WTC11 (cell line): ENCODE measurements at regions not wholly inside any gene's neighbourhood (a gene's known extent, or its start where the extent isn't known, plus 50 kb on each side); places are given as distances from the start of the nearest gene placed in this dataset.

Source experiments
- ATAC-seq: fragments of 200-7000 bp; cut with Tn5 transposase; 2 replicates; pipeline ENCODE4 v1.10.0; 2021; ENCODE audit warnings: mild to moderate bottlenecking, moderate library complexity
- CTCF ChIA-PET: fragments of 300-600 bp; sonication (Branson Sonifier 250); formaldehyde crosslinking; loops from one replicate; lab custom pipeline; 2021; ENCODE audit warnings: antibody characterized with exemption; lab: Charles Lee
- POLR2A ChIA-PET: fragments of 350-600 bp; sonication (Branson Sonifier 250); formaldehyde crosslinking; loops from one replicate; lab custom pipeline; 2021; ENCODE audit warnings: antibody characterized with exemption; lab: Charles Lee
- DNase-seq: peaks from one replicate; pipeline ENCODE4 v3.0.0; 2021; ENCODE audit warnings: low spot score
- H3K27ac Mint-ChIP-seq: 2 replicates; pipeline ENCODE4 v1.8.0; 2021; ENCODE audit warnings: mixed read lengths
- H3K27me3 Mint-ChIP-seq: 2 replicates; pipeline ENCODE4 v1.8.0; 2021; ENCODE audit warnings: low read depth, mild to moderate bottlenecking, moderate library complexity, mixed read lengths
- H3K36me3 Mint-ChIP-seq: 2 replicates; pipeline ENCODE4 v1.8.0; 2021; ENCODE audit warnings: mixed read lengths
- H3K4me1 Mint-ChIP-seq: 2 replicates; pipeline ENCODE4 v1.8.0; 2022; ENCODE audit warnings: mixed read lengths
- H3K4me3 Mint-ChIP-seq: 2 replicates; pipeline ENCODE4 v1.8.0; 2021; ENCODE audit warnings: mild to moderate bottlenecking, moderate library complexity, mixed read lengths
- H3K9me3 Mint-ChIP-seq: 2 replicates; pipeline ENCODE4 v1.8.0; 2021; ENCODE audit warnings: mixed read lengths
- ARID4B ChIP-seq: sonication (generic); formaldehyde crosslinking; IDR thresholded peaks from 2 replicates; pipeline ENCODE4 v1.8.0; 2023; ENCODE audit warnings: missing genetic modification reagents, mild to moderate bottlenecking, borderline replicate concordance
- ATF1 ChIP-seq: sonication (generic); formaldehyde crosslinking; IDR thresholded peaks from 2 replicates; pipeline ENCODE4 v1.8.1; 2023; ENCODE audit warnings: mild to moderate bottlenecking, moderate library complexity, missing genetic modification reagents
- ATF3 ChIP-seq: sonication (generic); formaldehyde crosslinking; conservative IDR thresholded peaks from 2 replicates; pipeline ENCODE4 v1.8.1; 2022; ENCODE audit warnings: mild to moderate bottlenecking, missing genetic modification reagents
- CREB1 ChIP-seq: sonication (generic); formaldehyde crosslinking; IDR thresholded peaks from 2 replicates; pipeline ENCODE4 v1.8.0; 2023; ENCODE audit warnings: mild to moderate bottlenecking, missing genetic modification reagents
- CREM ChIP-seq: sonication (generic); formaldehyde crosslinking; IDR thresholded peaks from 2 replicates; pipeline ENCODE4 v1.8.1; 2022; ENCODE audit warnings: mild to moderate bottlenecking, missing genetic modification reagents, moderate library complexity
- E2F1 ChIP-seq: sonication (generic); formaldehyde crosslinking; IDR thresholded peaks from 2 replicates; pipeline ENCODE4 v1.8.0; 2022; ENCODE audit warnings: mild to moderate bottlenecking, missing genetic modification reagents
- MAX ChIP-seq: sonication (generic); formaldehyde crosslinking; IDR thresholded peaks from 2 replicates; pipeline ENCODE4 v1.8.0; 2022; ENCODE audit warnings: mild to moderate bottlenecking, missing genetic modification reagents
- MYBL2 ChIP-seq: sonication (generic); formaldehyde crosslinking; IDR thresholded peaks from 2 replicates; pipeline ENCODE4 v1.8.1; 2023; ENCODE audit warnings: mild to moderate bottlenecking, moderate library complexity, missing genetic modification reagents
- NR1H2 ChIP-seq: sonication (generic); formaldehyde crosslinking; IDR thresholded peaks from 2 replicates; pipeline ENCODE4 v1.9.0; 2021; ENCODE audit warnings: mild to moderate bottlenecking, moderate library complexity, missing genetic modification reagents
- PRDM15 ChIP-seq: sonication (generic); formaldehyde crosslinking; IDR thresholded peaks from 2 replicates; pipeline ENCODE4 v1.8.0; 2022; ENCODE audit warnings: missing genetic modification reagents
- PRRX2 ChIP-seq: fragments of 250-450 bp; sonication (Bioruptor Pico); IDR thresholded peaks from 2 replicates; pipeline ENCODE4 v1.8.0; 2021; ENCODE audit warnings: mild to moderate bottlenecking
- SMAD3 ChIP-seq: sonication (generic); formaldehyde crosslinking; IDR thresholded peaks from 2 replicates; pipeline ENCODE4 v1.8.0; 2022; ENCODE audit warnings: missing genetic modification reagents, mild to moderate bottlenecking, borderline replicate concordance
- SP1 ChIP-seq: sonication (generic); formaldehyde crosslinking; conservative IDR thresholded peaks from 2 replicates; pipeline ENCODE4 v1.8.1; 2022; ENCODE audit warnings: missing genetic modification reagents
- STAT6 ChIP-seq: sonication (generic); formaldehyde crosslinking; conservative IDR thresholded peaks from 2 replicates; pipeline ENCODE4 v1.8.1; 2023; ENCODE audit warnings: mild to moderate bottlenecking, low read depth, missing genetic modification reagents, moderate library complexity
- TEAD4 ChIP-seq: sonication (generic); formaldehyde crosslinking; IDR thresholded peaks from 2 replicates; pipeline ENCODE4 v1.8.0; 2022; ENCODE audit warnings: mild to moderate bottlenecking, missing genetic modification reagents
- ZBTB43 ChIP-seq: sonication (generic); formaldehyde crosslinking; IDR thresholded peaks from 2 replicates; pipeline ENCODE4 v1.8.1; 2023; ENCODE audit warnings: mild to moderate bottlenecking, missing genetic modification reagents
- ZNF317 ChIP-seq: sonication (generic); formaldehyde crosslinking; IDR thresholded peaks from 2 replicates; pipeline ENCODE4 v1.8.1; 2023; ENCODE audit warnings: low read depth, mild to moderate bottlenecking, moderate library complexity, missing genetic modification reagents, borderline replicate concordance
- ZNF396 ChIP-seq: fragments of 250-450 bp; sonication (Bioruptor Pico); IDR thresholded peaks from 2 replicates; pipeline ENCODE4 v1.8.0; 2021; ENCODE audit warnings: mild to moderate bottlenecking, moderate library complexity, borderline replicate concordance

- no peak for DNase-seq
These were observed 426.0 kb downstream of the TECRL start for GRCh38 chr4:63983224-63983623.

GRCh38 chr4:63965875-63966274, 443.4 kb downstream of the TECRL start:
- CTCF ChIA-PET, result no interaction called here
- H3K27ac Mint-ChIP-seq, result no peak overlapping the region
- TF ChIP-seq E2F1 (CRISPR knock-in tag) (no peak), MYBL2 (CRISPR knock-in tag) (no peak), NR1H2 (CRISPR knock-in tag) (no peak), ATF3 (CRISPR knock-in tag) (no peak), STAT6 (CRISPR knock-in tag) (no peak), CREM (CRISPR knock-in tag) (no peak), MAX (CRISPR knock-in tag) (no peak), ARID4B (CRISPR knock-in tag) (no peak), ZBTB43 (CRISPR knock-in tag) (no peak), ZNF396 (CRISPR knock-in tag) (no peak), ATF1 (CRISPR knock-in tag) (no peak)

More at GRCh38 chr4:63983224-63983623, 426.0 kb downstream of the TECRL start:
- TF ChIP-seq SMAD3 (CRISPR knock-in tag), result no peak
- no peak for TF ChIP-seq PRRX2
- TF ChIP-seq ATF3 (CRISPR knock-in tag), result no peak
- no peak for TF ChIP-seq TEAD4 (CRISPR knock-in tag)
- TF ChIP-seq ZNF317 (CRISPR knock-in tag), result no peak
- TF ChIP-seq CREB1 (CRISPR knock-in tag), result no peak
- no peak for TF ChIP-seq PRDM15 (CRISPR knock-in tag)
- no peak for TF ChIP-seq ZNF396 (CRISPR knock-in tag)
- TF ChIP-seq SP1 (CRISPR knock-in tag), result no peak
- Mint-ChIP-seq H3K9me3 (peaks cover 43% of the 10 kb centered on the region), H3K36me3 (peaks cover 25% of the 10 kb centered on the region), H3K4me1 (peaks cover 26% of the 10 kb centered on the region), H3K27me3 (no peaks in the 10 kb centered on the region; the same call in none of the 2 replicates), H3K4me3 (no peak overlapping the region), H3K27ac (no peak overlapping the region)
- POLR2A ChIA-PET, result interaction anchor here (0.5 kb wide), 1 partner anchor 1194 kb away, joined by 8 read pairs; no protein-coding TSS in a partner anchor
- CTCF ChIA-PET, result interaction anchor here (0.5 kb wide), 1 partner anchor 556 kb away, joined by 3 read pairs; no protein-coding TSS in a partner anchor
- ATAC-seq, result no peak

More at GRCh38 chr4:63965875-63966274, 443.4 kb downstream of the TECRL start:
- peaks cover 7% of the 10 kb centered on the region for H3K9me3 Mint-ChIP-seq
- POLR2A ChIA-PET, result no interaction called here
- no peaks in the 10 kb centered on the region for H3K36me3 Mint-ChIP-seq
- no peaks in the 10 kb centered on the region for H3K4me1 Mint-ChIP-seq
- no peak overlapping the region for H3K4me3 Mint-ChIP-seq
- no peaks in the 10 kb centered on the region for H3K27me3 Mint-ChIP-seq
- ATAC-seq, result no peak
- no peak for DNase-seq
